Dermis blood vessel endothelial cell (primary cell): ENCODE measurements at regions not wholly inside any gene's neighbourhood (a gene's known extent, or its start where the extent isn't known, plus 50 kb on each side); places are given as distances from the start of the nearest gene placed in this dataset.
"Not testable (repeated sequence)": the region's sequence is repeated elsewhere in the genome, so short reads cannot be mapped to it uniquely, and the experiment has no call there.

Experiments
- DNase-seq: peaks from one replicate; pipeline ENCODE4 v3.0.0; 2010

GRCh38 chr12:119931402-119931801 is 54.3 kb upstream of the CIT start:
- no peak for DNase-seq

- DNase-seq, result no peak
Observed at GRCh38 chr12:119932921-119933320, 55.8 kb upstream of the CIT start.

GRCh38 chr12:119934780-119935179 is 54.3 kb upstream of the BICDL1 start:
- not testable (repeated sequence) for DNase-seq

DNA sequence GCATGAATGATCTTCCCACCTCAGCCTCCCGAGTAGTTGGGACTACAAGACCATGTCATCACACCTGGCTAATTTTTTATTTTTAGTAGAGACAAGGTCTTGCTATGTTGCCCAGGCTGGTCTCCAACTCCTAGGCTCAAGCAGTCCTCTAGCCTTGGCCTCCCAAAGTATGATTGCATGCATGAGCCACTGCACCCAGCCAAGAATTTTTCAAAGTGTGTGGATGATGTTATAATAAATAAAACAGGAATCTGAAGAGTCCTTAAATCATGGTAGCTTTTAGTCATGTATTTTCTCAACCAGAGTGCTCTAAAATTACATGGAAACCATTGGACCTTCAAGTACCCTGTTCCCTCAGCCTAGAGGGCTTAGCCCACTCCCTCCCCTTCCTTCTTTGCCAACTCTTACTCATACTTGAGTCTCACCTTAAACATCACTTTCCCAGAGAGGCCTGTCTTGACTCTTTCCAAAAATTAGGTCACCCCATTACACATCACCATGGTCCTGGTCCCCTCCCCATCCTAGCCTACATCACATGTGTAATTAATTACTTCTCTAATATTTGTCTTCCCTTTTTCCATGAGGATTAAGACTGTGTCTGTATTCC is 52.2 kb upstream of the BICDL1 start:
- no peak for DNase-seq

DNA sequence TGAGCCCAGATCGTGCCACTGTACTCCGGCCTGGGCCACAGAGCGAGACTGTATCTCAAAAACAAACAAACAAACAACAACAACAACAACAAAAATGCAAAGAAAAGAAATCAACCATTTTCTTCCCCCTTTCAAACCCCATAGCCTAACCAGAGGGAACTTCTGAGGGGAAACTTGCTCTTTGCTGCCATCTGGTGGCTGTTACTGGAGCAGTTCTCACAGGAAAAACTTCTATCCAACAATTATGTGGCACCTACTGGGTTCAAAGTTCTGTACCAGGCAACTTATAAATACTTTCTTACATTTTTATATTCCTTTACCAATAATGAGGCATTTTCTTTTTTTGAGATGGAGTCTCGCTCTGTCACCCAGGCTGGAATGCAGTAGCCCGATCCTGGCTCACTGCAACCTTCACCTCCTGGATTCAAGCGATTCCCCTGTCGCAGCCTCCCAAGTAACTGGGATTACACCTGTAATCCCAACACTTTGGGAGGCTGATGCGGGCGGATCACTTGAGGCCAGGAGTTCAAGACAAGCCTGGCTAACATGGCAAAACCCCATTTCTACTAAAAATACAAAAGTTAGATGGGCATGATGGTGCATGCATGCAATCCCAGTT is 50.9 kb upstream of the BICDL1 start:
- peak; percentile 81 for DNase-seq
